Muscle layer of duodenum (tissue), 2 donors: ENCODE measurements at regions not wholly inside any gene's neighbourhood (a gene's known extent, or its start where the extent isn't known, plus 50 kb on each side); places are given as distances from the start of the nearest gene placed in this dataset.
"Not testable (repeated sequence)": the region's sequence is repeated elsewhere in the genome, so short reads cannot be mapped to it uniquely, and the experiment has no call there.

Experiments used
- H3K27ac ChIP-seq: one replicate; pipeline ENCODE4 v1.7.0; 2013; ENCODE audit warnings: mild to moderate bottlenecking, low read length
- H3K27me3 ChIP-seq: one replicate; pipeline ENCODE4 v1.7.0; 2013; ENCODE audit warnings: low read depth, mild to moderate bottlenecking, control low read depth, low read length
- H3K36me3 ChIP-seq, 2 donors: one replicate each; pipeline ENCODE4 v1.7.0; 2013; ENCODE audit warnings: low read length in 2 of 2, control low read depth in 1 of 2, mild to moderate bottlenecking in 1 of 2; ENCODE audit not compliant: insufficient read depth in 2 of 2, control insufficient read depth in 1 of 2
- H3K4me1 ChIP-seq, 2 donors: one replicate each; pipeline ENCODE4 v1.7.0; 2013; ENCODE audit warnings: low read length in 2 of 2, mild to moderate bottlenecking in 2 of 2, control low read depth in 1 of 2, moderate library complexity in 1 of 2; ENCODE audit not compliant: insufficient read depth in 2 of 2, control insufficient read depth in 1 of 2
- H3K4me3 ChIP-seq, 2 donors: one replicate each; pipeline ENCODE4 v1.7.0; 2013; ENCODE audit warnings: low read length in 2 of 2, low read depth in 1 of 2, mild to moderate bottlenecking in 1 of 2
- H3K9me3 ChIP-seq, 2 donors: one replicate each; pipeline ENCODE4 v1.7.0; 2013; ENCODE audit warnings: low read length in 2 of 2, control low read depth in 1 of 2, mild to moderate bottlenecking in 1 of 2; ENCODE audit not compliant: control insufficient read depth in 1 of 2
- donor health status: healthy.

DNA sequence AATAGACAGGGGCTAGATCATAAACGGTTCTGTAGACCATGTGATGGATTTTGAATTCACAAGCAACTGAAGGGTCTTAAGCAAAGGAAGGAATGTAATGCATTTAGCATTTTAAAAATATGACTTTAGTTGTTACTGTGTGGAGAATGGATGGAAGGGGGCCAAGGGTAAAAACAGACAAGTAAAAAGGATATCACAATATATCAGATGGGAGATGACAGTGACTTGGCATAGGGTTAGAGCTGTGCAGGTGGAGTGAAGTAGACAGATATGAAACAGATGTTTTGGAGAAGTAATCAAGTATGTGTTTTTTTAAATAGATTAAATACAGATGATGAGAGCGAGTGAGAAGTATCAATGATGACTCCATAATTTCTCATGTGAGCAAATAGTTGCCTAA lies 1116.0 kb upstream of the TENM3 start:
- no peaks in the 10 kb centered on the region for H3K27me3 ChIP-seq
- peaks cover 0 to 18% of the 10 kb centered on the region in 2 donors for H3K9me3 ChIP-seq
- no peaks in the 10 kb centered on the region for H3K4me1 ChIP-seq
- no peak overlapping the region for H3K27ac ChIP-seq
- no peak overlapping the region for H3K4me3 ChIP-seq
- H3K36me3 ChIP-seq = no peaks in the 10 kb centered on the region

DNA sequence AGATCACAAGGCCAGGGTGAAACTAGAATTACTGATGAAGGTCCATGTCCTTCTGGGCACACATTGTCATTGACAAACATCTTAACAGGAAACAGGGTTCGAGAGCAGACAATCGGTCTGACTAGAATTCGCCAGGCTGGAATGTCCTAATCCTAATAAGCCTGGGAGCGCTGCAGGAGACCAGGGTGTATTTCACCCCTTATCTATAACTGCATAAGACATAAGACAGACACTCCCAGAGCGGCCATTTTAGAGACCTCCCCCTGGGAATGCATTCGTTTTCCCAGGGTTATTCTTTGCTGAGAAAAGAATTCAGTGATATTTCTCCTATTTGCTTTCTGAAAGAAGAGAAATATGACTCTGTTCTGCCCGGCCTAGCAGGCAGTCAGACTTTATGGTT lies 1112.9 kb upstream of the TENM3 start:
- H3K4me1 ChIP-seq, H3K4me3 ChIP-seq, H3K27ac ChIP-seq, H3K36me3 ChIP-seq, H3K27me3 ChIP-seq: not testable (repeated sequence)
- H3K9me3 ChIP-seq = peaks cover 0 to 18% of the 10 kb centered on the region in 2 donors

DNA sequence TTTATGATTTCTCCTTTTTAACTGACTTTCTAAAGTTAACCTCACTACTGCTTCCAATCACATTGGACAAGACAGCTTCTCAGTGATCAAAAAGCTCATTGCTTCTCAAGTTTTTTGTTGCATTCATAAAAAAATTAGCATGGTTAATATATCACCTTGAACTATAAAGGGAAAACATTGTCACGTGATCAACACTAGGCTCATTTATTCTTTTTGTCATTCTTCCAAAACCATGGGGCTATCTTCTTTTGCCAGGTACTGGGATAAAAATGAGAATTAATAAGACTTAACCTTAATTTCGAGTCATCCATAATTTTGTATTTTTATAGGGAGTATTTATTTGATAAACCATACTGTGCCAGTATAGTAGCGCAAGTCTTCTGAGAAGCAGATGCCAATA lies 1105.9 kb upstream of the TENM3 start:
- H3K27ac ChIP-seq = no peak overlapping the region
- no peaks in the 10 kb centered on the region for H3K9me3 ChIP-seq
- H3K4me3 ChIP-seq = no peak overlapping the region
- H3K36me3 ChIP-seq = no peaks in the 10 kb centered on the region
- no peaks in the 10 kb centered on the region for H3K27me3 ChIP-seq
- no peaks in the 10 kb centered on the region for H3K4me1 ChIP-seq

DNA sequence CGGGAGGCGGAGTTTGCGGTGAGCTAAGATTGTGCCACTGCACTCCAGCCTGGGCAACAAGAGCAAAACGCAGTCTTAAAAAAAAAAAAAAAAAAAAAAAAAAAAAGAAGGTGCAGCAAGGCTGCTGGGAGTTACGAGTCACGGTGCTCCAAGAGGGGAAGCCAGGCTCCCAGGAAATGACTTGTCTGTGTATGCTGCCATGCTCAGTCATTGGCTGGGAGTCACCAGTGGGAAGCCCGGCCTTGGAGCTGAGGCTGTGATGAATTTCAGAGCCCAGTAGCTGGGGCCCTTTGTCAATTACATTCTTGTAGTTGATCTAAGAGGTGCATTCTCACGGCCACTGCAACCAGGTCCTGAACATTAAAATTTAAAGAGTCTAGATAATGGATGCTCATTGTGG lies 1105.1 kb upstream of the TENM3 start:
- Histone ChIP-seq H3K4me3 (no peak overlapping the region), H3K27me3 (no peaks in the 10 kb centered on the region), H3K27ac (no peak overlapping the region), H3K36me3 (no peaks in the 10 kb centered on the region), H3K4me1 (no peaks in the 10 kb centered on the region), H3K9me3 (no peaks in the 10 kb centered on the region)

DNA sequence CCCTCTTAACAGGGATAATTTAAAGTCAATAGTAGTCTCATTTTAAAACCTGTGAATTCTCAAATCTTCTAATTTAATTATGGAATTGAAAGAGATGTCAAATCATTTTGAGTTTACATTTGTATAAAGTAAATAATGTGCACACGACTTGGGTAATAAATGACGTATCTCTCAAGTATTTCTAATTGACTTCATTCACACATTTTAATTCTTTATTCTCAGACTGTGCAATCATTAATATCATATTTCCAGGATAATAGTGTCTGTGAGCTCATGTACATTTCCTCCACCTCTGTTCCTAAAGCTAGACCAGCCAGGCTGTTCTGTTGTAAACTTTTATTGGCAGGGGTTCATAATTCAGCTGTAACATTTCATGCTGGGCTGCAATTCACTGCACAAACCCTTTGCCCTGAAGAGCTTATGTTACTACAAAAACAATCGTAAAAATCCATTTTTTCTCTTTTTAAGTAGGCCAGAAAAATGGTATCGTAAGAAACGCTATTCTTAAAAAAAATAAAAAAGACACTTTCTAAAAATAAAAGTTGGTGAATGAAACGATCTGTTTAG lies 1103.1 kb upstream of the TENM3 start:
- no peaks in the 10 kb centered on the region for H3K4me1 ChIP-seq
- H3K27me3 ChIP-seq = no peaks in the 10 kb centered on the region
- no peak overlapping the region for H3K27ac ChIP-seq
- no peak overlapping the region for H3K4me3 ChIP-seq
- H3K36me3 ChIP-seq = no peaks in the 10 kb centered on the region
- no peaks in the 10 kb centered on the region for H3K9me3 ChIP-seq

DNA sequence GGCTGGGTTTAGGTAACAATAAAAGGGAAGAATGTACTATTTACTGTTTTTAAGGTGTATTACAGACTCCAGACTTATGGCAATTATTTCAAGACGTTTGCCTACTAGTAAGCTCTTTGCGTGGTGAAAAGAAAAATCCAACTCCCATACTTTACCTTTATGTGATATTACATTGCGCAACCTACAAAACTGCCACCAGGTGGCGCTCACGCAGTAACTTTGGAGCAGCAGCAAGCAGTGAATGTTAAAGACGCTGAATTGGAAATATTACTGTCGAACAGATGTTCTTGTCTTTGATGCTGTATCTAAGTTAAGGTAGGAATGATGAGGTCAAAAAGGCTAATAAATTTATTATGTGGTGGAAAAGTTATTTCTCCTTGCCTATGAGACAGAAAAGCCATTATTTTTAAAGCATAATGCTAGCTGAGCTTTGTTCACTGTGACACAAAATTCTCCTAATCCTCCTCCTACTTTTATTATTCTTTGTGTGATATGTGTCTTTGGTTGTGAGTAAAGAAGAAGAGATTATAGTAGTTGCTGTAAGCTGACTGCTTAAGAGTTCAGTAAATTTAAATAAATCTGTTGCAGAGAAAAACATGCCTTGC lies 1099.8 kb upstream of the TENM3 start:
- Histone ChIP-seq H3K27me3 (no peaks in the 10 kb centered on the region), H3K27ac (no peak overlapping the region), H3K9me3 (no peaks in the 10 kb centered on the region), H3K4me1 (no peaks in the 10 kb centered on the region), H3K4me3 (no peak overlapping the region), H3K36me3 (no peaks in the 10 kb centered on the region)

DNA sequence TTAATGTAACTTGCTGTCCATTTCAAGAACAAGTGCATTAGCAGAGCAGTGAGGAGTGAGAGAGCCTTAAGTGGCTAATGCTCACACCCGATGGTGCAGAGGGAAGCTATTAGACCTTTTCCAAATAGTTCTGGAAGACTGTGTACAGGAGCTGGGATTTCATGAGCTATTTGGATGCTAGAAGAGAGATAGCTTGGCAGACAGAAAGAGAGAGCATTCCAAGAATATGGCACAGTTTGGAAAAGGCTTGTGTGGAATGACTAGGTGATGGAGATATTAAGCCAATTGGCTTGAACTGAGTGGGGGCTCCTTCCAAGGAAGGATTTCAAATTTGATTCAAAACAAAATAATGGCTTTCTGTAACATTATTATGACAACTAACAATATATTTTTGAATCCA lies 1097.2 kb upstream of the TENM3 start:
- Histone ChIP-seq H3K36me3 (no peaks in the 10 kb centered on the region), H3K27me3 (no peaks in the 10 kb centered on the region), H3K4me3 (no peak overlapping the region), H3K4me1 (no peaks in the 10 kb centered on the region), H3K9me3 (no peaks in the 10 kb centered on the region), H3K27ac (no peak overlapping the region)

DNA sequence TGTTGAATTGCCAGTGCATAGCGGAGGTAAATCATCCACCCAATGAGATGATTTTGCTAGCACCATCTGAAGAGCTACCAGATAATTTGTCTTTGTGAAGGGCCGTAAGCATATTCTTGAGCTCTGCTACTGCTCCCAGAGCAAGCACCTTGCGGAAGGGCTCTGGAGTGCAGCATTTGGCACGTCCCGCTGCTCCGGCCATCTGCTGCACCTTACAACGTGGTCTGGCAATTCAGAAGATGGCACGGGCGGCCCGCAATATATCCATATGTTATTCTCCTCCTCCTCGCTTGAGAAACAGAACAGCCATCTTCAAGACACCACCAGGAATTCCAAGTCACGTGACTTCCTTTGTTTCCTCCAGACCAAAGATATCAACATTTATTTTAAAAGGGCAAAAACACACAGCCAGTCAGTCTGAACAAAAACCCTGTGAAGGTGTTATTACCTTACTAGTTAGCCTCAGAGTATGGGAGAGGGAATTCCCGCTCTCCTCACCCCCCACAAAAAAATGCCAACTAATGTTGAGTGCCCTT lies 1095.7 kb upstream of the TENM3 start:
- no peaks in the 10 kb centered on the region for H3K27me3 ChIP-seq
- H3K36me3 ChIP-seq = no peaks in the 10 kb centered on the region
- no peaks in the 10 kb centered on the region for H3K9me3 ChIP-seq
- H3K27ac ChIP-seq = no peak overlapping the region
- no peaks in the 10 kb centered on the region for H3K4me1 ChIP-seq
- no peak overlapping the region for H3K4me3 ChIP-seq

DNA sequence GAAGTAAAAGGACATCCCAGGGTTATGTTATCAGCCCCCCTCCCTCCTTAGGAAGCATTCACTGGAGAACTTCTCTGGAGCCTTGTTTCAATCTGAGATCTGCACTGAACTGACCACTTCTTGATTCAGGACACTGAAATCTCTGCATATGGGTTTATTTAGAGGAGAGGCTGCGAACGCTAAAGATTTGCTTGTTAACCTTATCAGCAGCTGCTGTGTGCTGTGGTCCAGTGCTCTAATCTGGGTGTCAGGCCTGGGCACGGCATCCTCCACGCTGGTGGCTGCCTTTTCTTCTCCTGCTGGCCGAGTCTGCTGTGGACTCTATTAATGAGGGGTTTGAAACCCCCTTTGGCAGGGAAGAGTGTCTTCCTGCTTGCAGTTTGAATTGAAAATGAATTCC lies 1094.7 kb upstream of the TENM3 start:
- no peaks in the 10 kb centered on the region for H3K36me3 ChIP-seq
- H3K9me3 ChIP-seq = no peaks in the 10 kb centered on the region
- no peak overlapping the region for H3K27ac ChIP-seq
- no peak overlapping the region for H3K4me3 ChIP-seq
- H3K27me3 ChIP-seq = no peaks in the 10 kb centered on the region
- no peaks in the 10 kb centered on the region for H3K4me1 ChIP-seq

DNA sequence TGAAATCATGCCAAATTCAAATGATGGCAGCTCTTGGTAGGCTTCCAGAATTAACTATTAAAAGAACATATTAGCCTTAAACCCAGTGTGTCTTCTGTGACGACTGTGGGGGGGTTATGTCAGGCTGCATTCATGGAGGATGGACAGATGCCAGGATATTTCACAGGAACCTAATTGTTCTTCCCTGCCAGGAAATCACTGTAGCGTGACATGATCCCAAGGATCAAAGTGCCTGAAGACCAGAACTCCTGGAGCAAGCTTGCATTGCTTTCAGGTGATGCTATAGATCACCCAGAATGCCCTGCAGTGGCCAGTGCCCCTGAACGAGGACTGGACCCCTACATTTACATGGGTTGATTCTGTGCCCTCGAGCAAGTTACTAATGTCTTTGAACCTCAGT lies 1093.0 kb upstream of the TENM3 start:
- no peak overlapping the region for H3K4me3 ChIP-seq
- no peaks in the 10 kb centered on the region for H3K4me1 ChIP-seq
- no peak overlapping the region for H3K27ac ChIP-seq
- H3K9me3 ChIP-seq = no peaks in the 10 kb centered on the region
- no peaks in the 10 kb centered on the region for H3K36me3 ChIP-seq
- no peaks in the 10 kb centered on the region for H3K27me3 ChIP-seq

DNA sequence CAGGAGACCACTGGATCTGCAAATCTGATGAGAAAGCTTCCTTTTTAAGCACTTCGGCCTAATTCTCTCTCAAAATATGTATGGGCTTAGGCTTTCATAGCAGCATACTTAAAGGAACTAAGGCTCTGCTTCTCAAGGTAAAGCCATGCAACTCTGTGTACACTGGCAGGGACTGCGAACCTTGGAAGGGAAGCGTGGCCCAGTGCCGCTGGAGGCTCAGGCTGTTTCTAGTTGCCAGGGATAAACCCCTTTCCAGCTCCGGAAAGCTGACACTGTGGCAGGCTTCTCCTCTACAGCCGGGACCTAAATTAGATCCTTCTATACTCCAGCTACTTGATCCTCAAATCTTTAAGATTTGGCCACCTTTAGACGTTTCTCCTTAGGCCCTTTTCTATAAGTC lies 1091.3 kb upstream of the TENM3 start:
- no peak overlapping the region for H3K27ac ChIP-seq
- H3K4me3 ChIP-seq = no peak overlapping the region
- no peaks in the 10 kb centered on the region for H3K4me1 ChIP-seq
- no peaks in the 10 kb centered on the region for H3K9me3 ChIP-seq
- no peaks in the 10 kb centered on the region for H3K36me3 ChIP-seq
- H3K27me3 ChIP-seq = no peaks in the 10 kb centered on the region

DNA sequence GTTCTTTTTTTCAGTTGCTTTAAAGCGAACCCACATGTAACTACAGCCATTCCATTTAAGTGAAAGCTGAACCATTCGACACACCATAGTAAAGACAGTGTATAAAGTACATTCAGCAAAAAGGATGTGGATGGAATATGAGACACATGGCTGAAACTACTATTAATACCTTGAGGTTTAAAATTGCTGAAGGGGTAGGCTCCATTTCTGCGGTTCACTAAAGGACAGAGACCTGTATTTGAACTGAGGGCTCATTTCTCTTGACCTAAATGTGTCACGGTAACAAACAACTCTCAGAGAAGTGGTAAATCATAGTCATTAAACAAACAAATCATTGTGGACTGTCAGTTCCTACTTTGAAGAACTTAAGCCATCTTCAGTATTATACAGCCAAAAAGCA lies 1085.6 kb upstream of the TENM3 start:
- Histone ChIP-seq H3K9me3 (no peaks in the 10 kb centered on the region), H3K4me3 (no peak overlapping the region), H3K36me3 (no peaks in the 10 kb centered on the region), H3K27me3 (no peaks in the 10 kb centered on the region), H3K4me1 (no peaks in the 10 kb centered on the region), H3K27ac (no peak overlapping the region)
